Activated naive CD8-positive, alpha-beta T cell treated with anti-CD3 and anti-CD28 coated beads, Interleukin-2, amount 10 ng/mL, durations not matched to agents 7 days and 5 days (primary cell): ENCODE measurements at regions not wholly inside any gene's neighbourhood (a gene's known extent, or its start where the extent isn't known, plus 50 kb on each side); places are given as distances from the start of the nearest gene placed in this dataset.
A peak's percentile ranks its signal among the peaks of the same experiment; 100 is the strongest.
"Not testable (repeated sequence)": the region's sequence is repeated elsewhere in the genome, so short reads cannot be mapped to it uniquely, and the experiment has no call there.

ENCODE experiments used
- ATAC-seq: fragments of 150-1000 bp; cut with Tn5 transposase; one replicate; pipeline ENCODE4 v1.10.0; 2021; ENCODE audit warnings: low read depth, moderate library complexity
- POLR2A ChIA-PET: fragments of 350-600 bp; sonication (Branson Sonifier 250); formaldehyde crosslinking; loops from one replicate; lab custom pipeline; 2021; ENCODE audit warnings: antibody characterized with exemption; lab: Charles Lee
- DNase-seq: peaks from one replicate; pipeline ENCODE4 v3.0.0; 2021
- H3K27ac Mint-ChIP-seq: one replicate; pipeline ENCODE4 v1.8.0; 2022; ENCODE audit warnings: mild to moderate bottlenecking, mixed read lengths
- H3K27me3 Mint-ChIP-seq: one replicate; pipeline ENCODE4 v1.8.0; 2022; ENCODE audit warnings: mild to moderate bottlenecking, moderate library complexity, mixed read lengths
- H3K36me3 Mint-ChIP-seq: one replicate; pipeline ENCODE4 v1.8.0; 2021; ENCODE audit warnings: mild to moderate bottlenecking, mixed read lengths
- H3K4me1 Mint-ChIP-seq: one replicate; pipeline ENCODE4 v1.8.0; 2021; ENCODE audit warnings: mixed read lengths
- H3K4me3 Mint-ChIP-seq: one replicate; pipeline ENCODE4 v1.8.0; 2022; ENCODE audit warnings: mild to moderate bottlenecking, moderate library complexity, mixed read lengths
- H3K9me3 Mint-ChIP-seq: one replicate; pipeline ENCODE4 v1.8.0; 2021; ENCODE audit warnings: mixed read lengths

DNA sequence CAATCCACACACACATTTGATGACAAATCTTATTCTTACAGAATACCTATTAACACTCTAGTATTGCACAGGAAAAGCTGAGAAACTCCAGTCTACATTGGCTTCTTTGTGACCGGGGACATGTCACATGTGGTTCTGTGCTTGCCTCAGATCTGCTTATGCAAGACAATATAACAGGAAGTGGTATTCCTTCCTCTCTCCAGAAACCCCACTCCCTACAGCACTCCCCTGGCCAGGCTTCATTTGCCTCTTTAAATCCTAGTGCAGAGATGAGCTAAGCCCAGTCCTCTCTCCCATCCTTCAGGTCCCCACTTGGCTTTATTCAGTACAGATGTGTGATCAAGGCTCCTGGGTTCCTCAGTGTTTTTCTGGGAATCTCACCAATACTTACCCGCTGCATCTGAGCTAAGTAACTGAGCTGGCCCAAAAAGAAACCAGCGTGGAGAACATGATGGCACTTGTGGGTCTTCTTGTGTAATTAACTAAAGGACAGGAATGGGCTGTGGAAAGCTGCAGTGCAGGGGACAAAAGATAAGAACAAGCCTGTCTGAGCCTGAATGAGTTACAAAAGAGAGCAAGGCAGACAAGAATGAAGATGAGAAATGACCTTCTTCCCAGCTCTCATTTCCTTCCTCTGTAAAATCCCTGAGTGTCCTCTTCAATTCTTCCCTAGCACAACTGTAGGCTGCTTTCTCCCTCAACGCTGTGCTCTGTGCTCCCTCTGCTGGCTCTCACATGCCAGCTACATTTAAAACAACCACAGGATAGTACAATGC is 105.6 kb downstream of the HNRNPD start:
- Mint-ChIP-seq H3K9me3 (peaks cover 4% of the 10 kb centered on the region), H3K27ac (no peak overlapping the region), H3K4me3 (peak overlapping the region; percentile 9), H3K36me3 (peaks cover 2% of the 10 kb centered on the region), H3K27me3 (peaks cover 4% of the 10 kb centered on the region), H3K4me1 (peaks cover 10% of the 10 kb centered on the region)
- ATAC-seq, result peak; percentile 93
- DNase-seq, result no peak
- POLR2A ChIA-PET, result interaction anchor here (0.5 kb wide), 1 partner anchor 1714 kb away, joined by 4 read pairs; no protein-coding TSS in a partner anchor

DNA sequence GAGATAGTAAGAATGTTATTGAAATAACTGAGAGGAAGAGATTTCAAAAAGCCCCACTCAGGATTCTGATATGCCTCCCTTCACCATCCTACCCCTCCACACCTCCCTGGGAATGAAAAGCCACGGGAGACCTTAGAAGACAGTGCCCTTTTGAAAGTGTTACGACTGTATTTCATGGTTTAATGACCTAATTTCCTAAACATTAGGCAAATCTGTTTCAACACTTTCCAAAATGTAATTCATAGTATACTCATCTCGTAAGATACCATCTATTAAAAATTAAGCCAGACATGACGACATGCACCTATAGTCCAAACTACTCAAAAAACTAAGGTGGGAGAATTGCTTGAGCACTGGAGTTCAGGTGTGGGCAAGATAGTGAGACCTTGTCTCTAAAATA is 106.3 kb downstream of the HNRNPD start:
- ATAC-seq (no peak), DNase-seq (no peak)
- Mint-ChIP-seq H3K36me3 (peaks cover 2% of the 10 kb centered on the region), H3K27me3 (no peaks in the 10 kb centered on the region), H3K4me1 (peaks cover 10% of the 10 kb centered on the region), H3K27ac (no peak overlapping the region), H3K9me3 (peaks cover 4% of the 10 kb centered on the region), H3K4me3 (no peak overlapping the region)
- POLR2A ChIA-PET, result no interaction called here

GRCh38 chr4:82266345-82266744 is 107.4 kb downstream of the HNRNPD start:
- no peak overlapping the region for H3K4me3 Mint-ChIP-seq
- H3K4me1 Mint-ChIP-seq, result peaks cover 10% of the 10 kb centered on the region
- peaks cover 7% of the 10 kb centered on the region for H3K27me3 Mint-ChIP-seq
- peaks cover 4% of the 10 kb centered on the region for H3K9me3 Mint-ChIP-seq
- DNase-seq (no peak), ATAC-seq (no peak)
- no peak overlapping the region for H3K27ac Mint-ChIP-seq
- POLR2A ChIA-PET, result no interaction called here
- H3K36me3 Mint-ChIP-seq, result peaks cover 2% of the 10 kb centered on the region

- no peak for ATAC-seq
- peaks cover 7% of the 10 kb centered on the region for H3K27me3 Mint-ChIP-seq
- POLR2A ChIA-PET, result no interaction called here
- H3K4me1 Mint-ChIP-seq, result no peaks in the 10 kb centered on the region
- H3K36me3 Mint-ChIP-seq, result peaks cover 2% of the 10 kb centered on the region
- H3K4me3 Mint-ChIP-seq, result no peak overlapping the region
- DNase-seq, result no peak
- H3K9me3 Mint-ChIP-seq, result peaks cover 4% of the 10 kb centered on the region
- H3K27ac Mint-ChIP-seq, result peak overlapping the region; percentile 4
Measured at GRCh38 chr4:82261084-82261483, 112.7 kb downstream of the HNRNPD start.

DNA sequence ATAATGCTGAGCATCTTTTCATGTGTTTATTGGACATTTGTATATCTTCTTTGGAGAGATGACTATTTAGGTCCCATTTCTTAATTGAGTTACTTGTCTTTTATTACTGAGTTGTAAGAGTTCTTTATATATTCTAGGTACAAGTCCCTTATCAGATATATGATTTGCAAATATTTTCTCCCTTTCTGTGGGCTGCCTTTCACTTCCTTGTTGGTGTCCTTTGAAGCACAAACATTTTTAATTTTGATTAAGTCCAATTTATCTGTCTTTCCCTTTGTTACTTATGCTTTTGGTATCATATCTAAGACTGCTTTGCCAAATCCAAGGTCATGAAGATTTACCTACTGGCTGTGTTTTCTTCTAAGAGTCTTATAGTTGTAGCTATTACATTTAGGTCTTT is 113.2 kb downstream of the HNRNPD start:
- POLR2A ChIA-PET, result no interaction called here
- peaks cover 7% of the 10 kb centered on the region for H3K27me3 Mint-ChIP-seq

DNA sequence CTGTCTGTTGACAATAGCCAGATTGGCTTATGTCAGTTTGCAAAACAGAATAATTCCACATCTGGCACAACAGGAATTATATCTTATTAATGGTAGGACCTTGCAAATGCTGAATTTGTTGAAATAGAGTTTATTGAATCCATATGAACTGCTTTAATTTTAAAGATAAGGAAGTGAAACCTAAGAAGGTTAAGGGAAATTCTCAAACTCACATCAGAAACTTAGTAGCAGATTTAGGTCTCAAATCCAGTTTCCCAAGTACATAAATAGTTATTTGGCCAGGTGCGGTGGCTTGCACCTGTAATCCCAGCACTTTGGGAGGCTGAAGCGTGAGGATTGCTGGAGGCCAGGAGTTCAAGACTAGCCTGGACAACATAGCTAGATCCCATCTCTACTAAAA is 117.1 kb downstream of the HNRNPD start:
- Mint-ChIP-seq H3K36me3 (no peaks in the 10 kb centered on the region), H3K27me3 (peaks cover 2% of the 10 kb centered on the region), H3K4me1 (no peaks in the 10 kb centered on the region), H3K4me3 (no peak overlapping the region), H3K9me3 (no peaks in the 10 kb centered on the region), H3K27ac (no peak overlapping the region)
- DNase-seq, result no peak
- POLR2A ChIA-PET, result no interaction called here
- no peak for ATAC-seq

More for the DNA sequence above, 113.2 kb downstream of the HNRNPD start:
- H3K36me3 Mint-ChIP-seq, result peaks cover 2% of the 10 kb centered on the region
- H3K4me1 Mint-ChIP-seq, result no peaks in the 10 kb centered on the region
- ATAC-seq, result no peak
- DNase-seq, result no peak
- peak overlapping the region; percentile 4 for H3K27ac Mint-ChIP-seq
- no peak overlapping the region for H3K4me3 Mint-ChIP-seq
- peaks cover 4% of the 10 kb centered on the region for H3K9me3 Mint-ChIP-seq

DNA sequence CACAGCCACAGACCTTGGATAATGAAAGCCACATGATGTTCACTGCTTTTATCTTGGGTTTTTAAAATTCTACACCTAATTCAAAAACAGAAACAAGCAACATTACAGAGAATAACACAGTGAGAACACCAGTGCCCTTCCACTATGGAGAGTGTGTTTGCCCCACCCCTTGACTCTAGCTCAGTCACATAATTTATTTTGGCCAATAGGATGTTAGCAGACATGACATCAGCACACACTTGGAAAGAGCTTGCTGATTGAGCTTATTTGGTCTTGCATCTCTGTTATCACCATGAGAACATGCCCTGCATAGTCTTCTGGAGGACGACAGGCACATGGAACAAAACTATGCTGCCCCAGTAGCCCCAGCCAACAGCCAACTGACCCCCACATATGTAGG is 118.1 kb downstream of the HNRNPD start:
- POLR2A ChIA-PET, result no interaction called here
- DNase-seq (no peak), ATAC-seq (no peak)
- no peaks in the 10 kb centered on the region for H3K4me1 Mint-ChIP-seq
- no peak overlapping the region for H3K4me3 Mint-ChIP-seq
- H3K36me3 Mint-ChIP-seq, result no peaks in the 10 kb centered on the region
- no peaks in the 10 kb centered on the region for H3K9me3 Mint-ChIP-seq
- no peaks in the 10 kb centered on the region for H3K27me3 Mint-ChIP-seq
- no peak overlapping the region for H3K27ac Mint-ChIP-seq

- Mint-ChIP-seq H3K27me3 (peaks cover 4% of the 10 kb centered on the region), H3K4me3 (no peak overlapping the region), H3K9me3 (no peaks in the 10 kb centered on the region), H3K4me1 (no peaks in the 10 kb centered on the region), H3K36me3 (no peaks in the 10 kb centered on the region), H3K27ac (no peak overlapping the region)
- POLR2A ChIA-PET, result no interaction called here
- ATAC-seq (no peak), DNase-seq (no peak)
Measured at GRCh38 chr4:82248903-82249632, 124.7 kb downstream of the HNRNPD start.

DNA sequence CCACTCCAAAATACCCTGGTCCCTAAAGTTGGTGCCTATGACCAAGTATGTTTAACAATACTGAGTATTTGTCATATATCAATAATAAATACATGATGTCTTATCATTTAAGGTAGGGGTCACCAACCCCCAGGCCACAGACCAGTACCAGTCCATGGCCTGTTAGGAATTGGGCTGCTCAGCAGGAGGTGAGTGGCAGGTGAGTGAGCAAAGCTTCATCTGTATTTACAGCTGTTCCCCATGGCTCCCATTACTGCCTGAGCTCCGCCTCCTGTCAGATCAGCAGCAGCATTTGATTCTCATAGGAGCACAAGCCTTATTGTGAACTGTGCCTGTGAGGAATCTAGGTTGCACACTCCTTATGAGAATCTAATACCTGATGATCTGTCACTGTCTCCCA is 126.2 kb downstream of the HNRNPD start:
- DNase-seq, result no peak
- Mint-ChIP-seq H3K4me3 (no peak overlapping the region), H3K27ac (no peak overlapping the region), H3K27me3 (peaks cover 9% of the 10 kb centered on the region), H3K9me3 (no peaks in the 10 kb centered on the region), H3K36me3 (no peaks in the 10 kb centered on the region), H3K4me1 (no peaks in the 10 kb centered on the region)
- POLR2A ChIA-PET, result no interaction called here
- no peak for ATAC-seq

DNA sequence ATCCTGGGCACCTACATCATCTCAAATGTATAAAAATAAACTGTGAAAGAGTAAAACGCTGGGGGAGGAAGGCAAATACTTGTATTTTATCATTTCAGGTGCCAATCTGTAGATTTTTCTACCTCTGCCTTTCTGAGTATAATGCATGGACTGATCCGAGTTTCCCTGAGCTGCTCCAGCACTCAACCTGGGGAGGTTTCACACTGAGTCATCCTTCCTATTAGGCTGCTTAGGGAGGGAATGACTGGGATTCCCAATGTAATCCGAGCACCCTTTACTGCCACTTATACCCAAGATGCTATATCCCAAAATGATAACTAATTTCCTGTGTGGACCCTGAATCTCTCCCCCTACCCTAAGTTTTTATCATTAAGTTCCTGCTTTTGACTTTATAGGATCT is 126.6 kb downstream of the HNRNPD start:
- no peak for DNase-seq
- ATAC-seq, result no peak
- no peaks in the 10 kb centered on the region for H3K36me3 Mint-ChIP-seq
- H3K9me3 Mint-ChIP-seq, result no peaks in the 10 kb centered on the region
- POLR2A ChIA-PET, result no interaction called here
- no peak overlapping the region for H3K27ac Mint-ChIP-seq
- peaks cover 9% of the 10 kb centered on the region for H3K27me3 Mint-ChIP-seq
- no peak overlapping the region for H3K4me3 Mint-ChIP-seq
- no peaks in the 10 kb centered on the region for H3K4me1 Mint-ChIP-seq

- POLR2A ChIA-PET, result no interaction called here
- H3K4me1 Mint-ChIP-seq, result no peaks in the 10 kb centered on the region
Measured at GRCh38 chr4:82241534-82241933, 132.3 kb downstream of the HNRNPD start.

GRCh38 chr4:82240410-82240809 is 133.4 kb downstream of the HNRNPD start:
- Mint-ChIP-seq H3K27me3 (peaks cover 15% of the 10 kb centered on the region), H3K27ac (no peak overlapping the region), H3K9me3 (peaks cover 3% of the 10 kb centered on the region), H3K4me3 (no peak overlapping the region), H3K4me1 (no peaks in the 10 kb centered on the region), H3K36me3 (peaks cover 2% of the 10 kb centered on the region)
- no peak for ATAC-seq
- no peak for DNase-seq
- POLR2A ChIA-PET, result no interaction called here

More at GRCh38 chr4:82241534-82241933, 132.3 kb downstream of the HNRNPD start:
- peaks cover 1% of the 10 kb centered on the region for H3K9me3 Mint-ChIP-seq
- peaks cover 18% of the 10 kb centered on the region for H3K27me3 Mint-ChIP-seq
- no peak for ATAC-seq
- no peak for DNase-seq
- H3K4me3 Mint-ChIP-seq, result no peak overlapping the region
- peaks cover 2% of the 10 kb centered on the region for H3K36me3 Mint-ChIP-seq
- no peak overlapping the region for H3K27ac Mint-ChIP-seq

DNA sequence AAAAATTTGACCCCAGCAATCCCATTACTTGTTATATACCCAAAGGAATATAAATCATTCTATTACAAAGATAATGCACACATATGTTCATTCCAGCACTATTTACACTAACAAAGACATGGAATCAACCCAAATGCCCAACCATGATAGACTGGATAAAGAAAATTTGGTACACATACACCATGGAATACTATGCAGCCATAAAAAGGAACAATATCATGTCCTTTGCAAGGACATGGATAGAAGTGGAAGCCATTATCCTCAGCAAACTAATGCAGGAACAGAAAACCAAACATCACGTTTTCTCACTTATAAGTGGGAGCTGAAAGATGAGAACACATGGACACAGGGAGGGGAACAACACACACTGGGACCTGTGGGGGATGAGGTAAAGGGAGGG is 136.6 kb downstream of the HNRNPD start:
- DNase-seq, H3K4me1 Mint-ChIP-seq, H3K27ac Mint-ChIP-seq, ATAC-seq, H3K27me3 Mint-ChIP-seq, H3K9me3 Mint-ChIP-seq, H3K4me3 Mint-ChIP-seq, POLR2A ChIA-PET, H3K36me3 Mint-ChIP-seq: not testable (repeated sequence)

GRCh38 chr4:82235346-82235745 is 138.4 kb downstream of the HNRNPD start:
- Mint-ChIP-seq H3K36me3 (peaks cover 2% of the 10 kb centered on the region), H3K27ac (no peak overlapping the region), H3K27me3 (peaks cover 7% of the 10 kb centered on the region), H3K9me3 (peaks cover 3% of the 10 kb centered on the region), H3K4me3 (no peak overlapping the region), H3K4me1 (no peaks in the 10 kb centered on the region)
- DNase-seq (no peak), ATAC-seq (no peak)
- POLR2A ChIA-PET, result no interaction called here
